HG03575 (cell line): ENCODE measurements at regions not wholly inside any gene's neighbourhood (a gene's known extent, or its start where the extent isn't known, plus 50 kb on each side); places are given as distances from the start of the nearest gene placed in this dataset.

Source experiments
- ATAC-seq: cut with Tn5 transposase; IDR thresholded peaks from one replicate; pipeline ENCODE4 v1.9.1; 2021; ENCODE audit not compliant: unreplicated experiment, insufficient number of reproducible peaks, low FRiP score; ENCODE audit errors: extremely low read depth

- ATAC-seq: no peak
These were observed 70.5 kb upstream of the DUSP22 start for GRCh38 chr6:221531-222349.

GRCh38 chr6:222468-222867 is 69.8 kb upstream of the DUSP22 start:
- no peak for ATAC-seq

GRCh38 chr6:223136-223535 is 69.2 kb upstream of the DUSP22 start:
- ATAC-seq: no peak

GRCh38 chr6:223763-224162 is 68.5 kb upstream of the DUSP22 start:
- ATAC-seq: no peak

- ATAC-seq: no peak
These were observed 67.9 kb upstream of the DUSP22 start for GRCh38 chr6:224350-224749.

GRCh38 chr6:225121-225721 is 67.1 kb upstream of the DUSP22 start:
- ATAC-seq: no peak

GRCh38 chr6:225907-226306 is 66.4 kb upstream of the DUSP22 start:
- ATAC-seq: no peak

- ATAC-seq: no peak
These were observed 65.7 kb upstream of the DUSP22 start for GRCh38 chr6:226516-227073.

GRCh38 chr6:227074-227782 is 65.1 kb upstream of the DUSP22 start:
- no peak for ATAC-seq

GRCh38 chr6:227812-228338 is 64.4 kb upstream of the DUSP22 start:
- no peak for ATAC-seq

- ATAC-seq: no peak
These were observed 63.2 kb upstream of the DUSP22 start for GRCh38 chr6:228881-229651.

- no peak for ATAC-seq
These were observed 60.5 kb upstream of the DUSP22 start for GRCh38 chr6:231779-232178.

- ATAC-seq: no peak
These were observed 59.2 kb upstream of the DUSP22 start for GRCh38 chr6:232982-233640.

GRCh38 chr6:234706-235372 is 57.4 kb upstream of the DUSP22 start:
- no peak for ATAC-seq

GRCh38 chr6:235763-236360 is 56.4 kb upstream of the DUSP22 start:
- no peak for ATAC-seq

GRCh38 chr6:236519-236918 is 55.8 kb upstream of the DUSP22 start:
- ATAC-seq: no peak

- no peak for ATAC-seq
These were observed 52.1 kb upstream of the DUSP22 start for GRCh38 chr6:240151-240550.
